ENCODE measurements at regions not wholly inside any gene's neighbourhood (a gene's known extent, or its start where the extent isn't known, plus 50 kb on each side); places are given as distances from the start of the nearest gene placed in this dataset.

DNA sequence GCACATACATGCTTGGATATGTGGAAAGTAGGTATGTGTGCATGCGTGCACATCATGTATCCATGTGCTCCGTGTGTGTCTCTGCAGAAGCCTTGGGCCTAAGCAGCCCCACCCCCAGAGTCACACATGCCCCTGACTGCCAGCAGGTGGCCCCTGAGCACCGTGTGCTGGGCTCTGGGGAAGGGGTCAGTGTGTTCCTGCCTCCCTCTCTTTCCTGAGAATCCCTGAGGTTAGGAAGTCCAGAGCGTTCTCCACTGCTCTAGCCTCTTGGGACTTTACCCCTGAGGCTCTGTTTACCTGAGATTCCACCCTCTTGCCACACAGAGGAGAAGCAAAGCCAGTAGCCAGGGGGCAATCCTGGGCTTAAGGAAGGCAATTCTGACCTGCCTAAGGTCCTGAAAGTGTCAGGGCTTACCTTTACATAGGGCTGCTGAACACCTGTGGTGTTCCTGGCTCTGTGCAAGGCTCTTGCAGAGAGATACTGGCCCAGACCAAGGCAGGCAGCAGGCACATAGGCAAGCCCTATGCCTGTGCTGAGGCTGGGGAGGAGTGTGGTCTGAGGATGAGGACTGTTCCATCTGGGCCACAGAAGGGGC lies 207.3 kb downstream of the TMEM38B start:
- peak; percentile 51 to 77 (median 72) for TF ChIP-seq CTCF (IDR thresholded peaks at IDR 0.05)
- no peak for TF ChIP-seq POLR2A (IDR thresholded peaks at IDR 0.05)

Measured in heart left ventricle (tissue), 13 donors.